GM19467 (cell line): ENCODE measurements at regions not wholly inside any gene's neighbourhood (a gene's known extent, or its start where the extent isn't known, plus 50 kb on each side); places are given as distances from the start of the nearest gene placed in this dataset.

Source experiments
- ATAC-seq: cut with Tn5 transposase; IDR thresholded peaks from one replicate; pipeline ENCODE4 v1.9.1; 2021; ENCODE audit warnings: mild to moderate bottlenecking, moderate library complexity; ENCODE audit not compliant: unreplicated experiment

DNA sequence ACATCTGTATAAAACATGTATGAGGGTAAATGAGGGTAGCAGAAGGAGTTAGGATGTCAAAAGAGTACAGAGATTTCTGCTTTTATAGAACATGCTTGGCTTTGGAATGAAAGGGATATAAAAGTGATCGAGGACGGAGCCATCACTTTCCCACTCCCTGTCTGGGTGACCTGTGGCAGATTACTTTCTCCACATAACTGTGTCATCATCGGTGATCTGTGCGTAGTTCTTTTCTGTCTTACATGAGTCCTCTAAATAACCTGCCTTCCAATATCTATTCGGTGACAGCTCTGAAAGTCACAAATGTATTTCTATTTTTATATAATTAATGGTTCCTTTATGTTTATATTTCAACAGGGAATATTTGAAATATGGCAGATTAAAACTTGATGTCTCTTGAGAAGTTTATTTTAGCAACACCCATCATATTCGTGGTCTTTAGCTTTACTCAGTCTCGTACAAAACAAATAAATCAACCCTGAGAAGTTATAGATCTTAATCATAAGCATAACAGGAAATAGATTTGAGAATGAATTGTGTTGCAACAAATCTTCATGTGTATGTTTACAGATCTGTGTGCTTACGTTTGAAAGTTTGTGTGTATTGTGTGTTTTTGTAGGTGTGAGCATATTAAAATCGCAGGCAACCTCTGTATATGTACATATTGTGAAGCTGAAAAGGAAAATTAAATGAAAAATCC lies 1094.3 kb downstream of the EFNB2 start:
- ATAC-seq, result no peak

DNA sequence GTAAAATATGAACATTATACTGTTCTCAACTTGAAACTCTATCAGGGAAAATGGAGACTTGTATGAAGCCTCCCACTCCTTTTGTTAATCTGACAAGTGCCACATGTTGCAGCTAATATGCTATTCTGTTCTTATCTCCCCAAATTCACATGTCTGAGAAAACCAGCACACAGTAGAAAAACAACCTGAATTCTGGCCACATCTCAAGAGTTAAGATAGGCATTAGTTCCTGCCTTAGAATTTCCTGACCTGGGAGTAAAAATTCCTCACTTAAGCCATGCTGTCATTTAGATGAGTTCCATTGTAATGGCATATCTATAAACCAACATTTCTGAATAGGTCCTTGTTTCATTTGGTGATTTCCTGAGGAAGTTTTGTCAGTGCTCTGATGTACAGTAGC lies 1098.5 kb downstream of the EFNB2 start:
- ATAC-seq, result no peak

DNA sequence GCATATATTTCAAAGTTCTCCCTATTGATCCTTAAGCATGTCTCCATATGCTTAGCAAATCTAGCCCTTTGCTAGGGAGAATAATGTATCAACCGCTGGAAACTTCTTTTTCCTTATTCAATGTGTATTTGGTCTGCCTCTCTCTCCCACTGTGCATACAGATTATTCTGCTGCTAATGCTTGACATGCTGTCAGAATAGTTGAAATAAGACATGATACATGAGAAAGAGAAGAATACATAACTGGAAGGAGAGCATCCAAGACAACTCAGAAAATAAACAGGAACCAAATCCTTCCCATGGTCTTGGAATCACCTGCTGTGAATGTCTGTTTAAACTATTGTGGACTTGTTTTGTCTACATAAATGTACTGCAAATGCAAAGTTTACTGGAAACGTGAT lies 1103.0 kb downstream of the EFNB2 start:
- no peak for ATAC-seq

DNA sequence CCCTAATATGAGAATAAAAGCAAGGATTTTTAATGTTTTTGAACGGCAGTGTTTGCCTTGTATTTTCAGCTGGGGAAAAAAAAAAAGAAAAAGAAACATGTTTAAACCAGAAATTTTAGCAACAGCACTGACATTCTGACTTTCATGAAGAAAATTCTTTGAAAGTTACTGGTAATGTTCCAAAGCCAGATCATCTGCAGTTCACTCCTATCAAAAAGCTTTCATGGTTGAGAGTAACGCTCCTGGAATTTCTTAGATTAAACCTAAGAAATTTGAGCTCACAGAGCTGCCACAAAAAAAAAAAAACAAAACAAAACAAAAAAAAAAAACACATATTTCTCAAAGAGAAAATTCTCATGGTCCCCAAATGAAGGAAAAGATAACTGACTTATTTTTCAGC lies 1106.7 kb downstream of the EFNB2 start:
- ATAC-seq, result no peak

DNA sequence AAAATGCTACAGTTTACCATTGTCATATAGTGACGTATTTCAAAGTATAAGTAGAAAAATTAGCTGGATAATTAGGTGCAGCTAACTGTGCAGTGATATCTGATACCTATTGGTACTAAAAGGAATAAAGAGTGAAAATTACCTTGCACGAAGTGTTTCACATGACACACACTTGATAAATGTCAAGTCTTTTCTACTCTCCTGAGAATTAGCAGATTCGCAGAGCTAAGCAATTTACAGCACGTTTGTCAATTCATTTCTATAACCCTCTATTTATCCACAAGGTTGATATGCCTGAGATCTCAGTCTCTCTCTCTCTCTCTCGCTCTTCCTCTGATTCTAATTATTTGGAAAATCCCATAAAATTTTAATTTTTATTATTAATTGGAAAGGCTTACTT lies 1109.0 kb downstream of the EFNB2 start:
- ATAC-seq, result no peak

DNA sequence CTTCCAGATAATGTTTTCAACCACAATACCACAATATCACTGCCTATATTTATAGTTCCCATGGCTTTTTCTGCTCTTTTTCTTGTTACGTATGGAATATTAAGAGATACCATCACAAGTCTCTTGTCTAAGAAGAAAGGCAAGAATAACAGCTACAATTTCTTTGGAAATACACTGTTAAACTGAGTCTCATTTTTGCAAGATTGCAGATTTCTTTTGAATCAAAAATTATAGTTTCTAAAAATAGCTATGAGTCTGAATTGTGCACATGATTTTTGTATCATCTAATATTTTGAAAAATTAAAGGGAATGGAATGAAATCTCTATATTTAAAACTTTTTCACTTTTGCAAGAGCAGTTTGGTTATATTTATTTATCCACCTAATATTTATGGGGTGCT lies 1120.8 kb downstream of the EFNB2 start:
- ATAC-seq, result no peak

DNA sequence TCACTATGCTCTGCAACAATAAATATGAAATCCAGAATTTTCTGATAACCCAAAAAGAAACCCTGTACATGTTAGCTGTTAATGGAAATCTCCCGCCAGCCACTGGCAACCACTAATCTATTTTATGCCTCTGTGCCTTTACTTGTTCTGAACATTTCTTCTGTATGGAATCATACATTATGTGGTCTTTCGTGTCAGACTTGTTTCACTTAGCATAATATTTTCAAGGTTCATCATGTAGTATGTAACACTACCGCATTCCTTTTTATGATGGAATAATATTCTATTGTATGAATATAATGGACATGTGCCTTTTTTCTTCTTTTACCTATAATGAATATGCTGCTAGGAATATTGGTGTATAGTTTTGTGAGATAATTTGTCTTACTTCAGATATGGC lies 1123.3 kb downstream of the EFNB2 start:
- ATAC-seq, result no peak

DNA sequence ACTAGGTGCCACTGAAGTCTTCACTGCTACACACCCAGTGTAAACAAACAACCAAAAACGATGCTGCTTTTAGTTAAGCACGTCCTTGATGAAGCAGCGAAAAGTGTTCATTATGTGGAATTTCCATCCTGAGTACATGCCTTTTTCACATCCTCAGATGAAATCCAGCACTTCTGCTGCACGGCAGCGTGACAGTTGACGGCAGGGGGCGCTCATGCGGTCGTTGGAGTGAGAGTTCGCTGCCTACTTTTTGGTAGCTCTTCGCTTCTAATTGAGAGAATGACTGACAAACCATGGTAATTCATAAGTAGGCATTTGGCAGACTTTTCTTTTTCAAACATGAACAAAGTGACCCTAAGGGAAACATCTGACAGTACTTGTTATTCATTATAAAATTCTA lies 1124.9 kb downstream of the EFNB2 start:
- no peak for ATAC-seq

DNA sequence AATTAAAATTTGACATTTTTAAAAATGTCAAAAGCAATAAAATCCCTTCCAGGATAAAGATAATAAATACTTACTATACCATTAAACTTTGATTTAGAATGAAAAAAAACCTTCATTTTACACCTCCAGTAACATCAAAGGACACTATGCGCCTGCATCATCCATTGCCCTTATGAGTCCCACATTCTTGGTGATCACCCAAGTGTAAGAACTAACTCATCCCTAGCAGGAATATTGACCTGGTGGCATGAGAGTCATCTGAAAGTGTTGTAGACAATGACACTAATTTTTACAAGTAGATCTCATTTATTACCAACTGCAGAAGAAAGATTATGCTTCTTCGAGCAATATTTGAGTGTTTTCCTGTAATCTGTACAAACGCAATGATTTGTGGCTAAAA lies 1128.9 kb downstream of the EFNB2 start:
- ATAC-seq, result no peak

DNA sequence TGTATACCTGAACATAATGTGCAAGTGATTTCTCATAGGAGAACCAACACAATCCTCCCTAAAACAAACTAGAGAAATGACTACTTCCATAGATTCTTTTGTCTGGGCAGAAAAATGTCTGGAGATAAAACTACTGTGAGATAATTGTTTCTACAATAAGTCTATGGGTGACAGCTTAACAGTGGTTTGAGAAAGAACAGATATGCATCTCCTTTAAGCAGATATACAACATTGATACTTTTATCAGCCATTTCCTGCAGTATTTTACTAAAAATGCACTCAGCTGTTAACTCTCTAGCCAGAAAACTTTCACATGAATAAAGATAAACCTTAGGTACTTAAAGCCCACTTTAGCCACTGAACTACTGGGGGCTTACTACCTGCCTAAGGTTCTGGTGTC lies 1132.4 kb downstream of the EFNB2 start:
- no peak for ATAC-seq

DNA sequence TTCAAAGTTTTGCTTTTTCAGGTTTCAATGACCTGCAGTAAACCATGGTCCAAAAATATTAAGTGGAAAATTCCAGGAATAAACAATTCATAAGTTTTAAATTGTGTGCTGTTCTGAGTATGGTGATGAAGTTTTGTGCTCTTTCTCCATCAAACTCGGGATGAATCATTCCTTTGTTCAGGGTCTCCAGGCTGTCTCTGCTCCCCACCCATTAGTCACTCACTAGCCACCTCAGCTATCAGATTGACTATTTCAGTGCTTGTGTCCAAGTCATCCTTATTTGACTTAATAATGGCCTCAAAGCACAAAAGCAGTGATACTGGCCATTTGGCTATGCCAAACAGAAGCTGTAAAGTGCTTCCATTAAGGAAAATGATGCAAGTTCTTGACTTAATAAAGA lies 1140.4 kb downstream of the EFNB2 start:
- ATAC-seq, result no peak

DNA sequence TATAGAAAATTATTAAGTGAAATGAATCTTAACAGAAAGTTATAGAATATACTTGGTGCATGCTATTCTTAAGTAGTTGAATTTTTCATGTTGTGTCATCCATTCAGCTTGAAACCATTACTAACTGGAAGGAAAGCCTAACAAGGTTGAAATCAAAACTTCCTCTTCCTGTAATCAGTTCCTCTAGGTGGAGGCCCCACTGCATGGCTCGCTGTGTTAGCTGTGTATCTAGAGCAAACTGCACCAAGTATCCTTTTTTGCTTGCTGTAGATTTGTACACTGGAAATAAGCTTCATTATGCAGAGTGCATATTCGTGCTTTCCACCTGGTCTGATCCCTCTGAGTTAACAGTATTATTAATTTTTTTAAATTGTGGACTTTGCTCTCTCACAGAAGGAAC lies 1146.1 kb downstream of the EFNB2 start:
- ATAC-seq, result no peak

DNA sequence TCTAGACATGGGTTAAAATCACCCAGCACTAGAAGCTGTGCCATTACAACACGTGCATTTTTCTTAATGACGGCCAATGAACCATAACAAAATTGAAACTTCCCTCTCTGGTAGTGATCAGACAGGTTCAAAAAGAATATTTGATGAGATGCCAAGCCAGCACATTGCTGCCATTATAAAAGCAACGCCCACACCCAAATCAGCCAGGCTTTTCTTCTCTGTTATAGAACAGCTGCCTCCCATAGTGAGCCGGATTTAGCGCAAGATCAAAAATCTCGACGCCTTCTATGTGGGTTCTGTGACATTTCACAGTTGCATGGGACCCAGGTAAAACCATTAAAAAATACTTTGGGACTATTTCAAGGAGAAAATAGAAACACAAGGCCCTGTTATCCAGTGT lies 1158.0 kb downstream of the EFNB2 start:
- ATAC-seq, result no peak

DNA sequence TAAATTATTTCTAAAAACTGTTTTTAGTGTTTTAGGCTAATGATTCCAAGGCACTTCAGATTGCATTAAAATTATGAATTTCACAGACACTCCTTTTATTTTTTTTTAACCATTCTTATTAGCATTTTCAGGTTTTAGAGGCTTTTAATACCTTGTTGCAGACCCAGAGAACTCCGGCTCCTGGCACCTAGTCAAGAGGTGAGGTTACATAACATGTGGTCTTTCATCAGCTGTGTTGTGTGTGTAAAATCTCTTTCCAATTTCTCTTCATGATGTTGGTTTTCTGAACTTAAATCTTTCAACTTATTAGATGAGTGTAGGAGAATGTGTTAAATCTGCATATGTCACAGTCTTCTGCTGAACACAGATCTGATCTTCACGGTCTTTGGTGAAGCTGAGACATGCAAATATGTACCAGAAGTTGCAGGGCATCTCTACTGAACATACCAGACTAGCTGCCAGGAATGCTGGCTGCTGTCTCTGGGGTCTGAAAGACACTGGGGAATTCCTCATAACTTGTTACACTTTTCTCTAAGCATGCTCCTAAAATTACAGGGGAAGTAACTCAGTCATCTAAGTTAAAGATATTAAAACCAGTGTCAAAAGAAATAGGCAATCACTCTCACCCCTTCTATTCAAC lies 1165.3 kb downstream of the EFNB2 start:
- no peak for ATAC-seq

DNA sequence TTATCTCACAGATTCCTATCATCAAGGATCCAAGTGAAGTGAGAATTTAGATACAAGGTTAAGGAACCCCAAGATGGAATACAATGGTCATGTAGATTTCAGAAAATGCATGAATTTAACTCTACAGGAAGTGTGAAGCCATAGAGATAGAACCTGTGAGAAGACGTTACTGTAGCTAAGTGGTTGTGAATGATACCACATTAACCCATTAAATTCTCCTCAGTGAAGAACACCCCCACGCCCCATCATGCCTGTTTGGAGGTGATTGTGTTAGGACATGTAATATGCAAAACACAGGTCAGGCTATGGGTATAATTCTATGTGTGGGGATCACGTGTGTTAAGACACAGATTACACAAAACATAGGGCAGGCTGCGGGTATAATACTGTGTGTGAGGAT lies 1166.7 kb downstream of the EFNB2 start:
- no peak for ATAC-seq

DNA sequence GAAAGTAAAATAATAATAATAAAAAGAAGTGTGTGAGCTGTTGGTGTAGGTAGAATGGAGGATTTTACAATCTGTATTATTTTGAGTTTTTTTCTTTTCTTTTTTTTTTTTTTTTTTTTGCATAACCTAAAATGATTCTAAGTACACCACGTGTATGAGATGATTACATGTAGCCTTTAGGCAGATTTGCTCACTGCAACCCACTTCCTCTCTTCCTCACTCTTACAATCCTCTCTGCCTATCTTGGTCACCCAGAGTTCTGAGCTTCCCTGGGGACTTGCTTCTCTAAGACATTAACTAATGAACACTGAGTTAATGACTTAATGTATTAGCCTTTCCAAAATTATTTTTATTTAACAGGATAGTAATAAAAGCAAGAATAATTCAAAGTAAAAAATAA lies 1169.6 kb downstream of the EFNB2 start:
- no peak for ATAC-seq

DNA sequence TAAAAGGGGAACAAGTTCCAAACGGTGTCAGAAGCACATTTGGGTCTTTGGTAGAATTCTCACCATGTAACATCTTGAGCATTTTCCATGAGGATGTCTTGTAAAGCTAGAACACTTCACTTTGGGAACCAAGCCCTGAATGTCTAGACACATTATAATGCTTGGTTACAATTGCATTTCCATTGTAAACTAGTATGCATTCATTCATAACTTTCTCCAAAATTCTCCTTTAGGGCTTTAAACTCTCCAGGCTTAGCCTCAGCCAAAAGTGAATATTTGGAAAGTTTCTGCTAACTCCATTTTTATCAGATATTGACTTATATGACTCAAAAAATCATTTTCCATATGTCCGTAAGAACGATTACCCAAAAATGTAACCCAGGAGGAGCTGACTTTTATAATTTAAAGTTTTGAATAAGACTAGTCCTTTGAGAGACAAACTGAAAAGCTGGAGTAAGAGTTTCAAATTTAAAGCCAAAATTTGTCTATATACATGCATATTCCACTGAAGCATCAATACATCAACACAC lies 1170.4 kb downstream of the EFNB2 start:
- no peak for ATAC-seq

DNA sequence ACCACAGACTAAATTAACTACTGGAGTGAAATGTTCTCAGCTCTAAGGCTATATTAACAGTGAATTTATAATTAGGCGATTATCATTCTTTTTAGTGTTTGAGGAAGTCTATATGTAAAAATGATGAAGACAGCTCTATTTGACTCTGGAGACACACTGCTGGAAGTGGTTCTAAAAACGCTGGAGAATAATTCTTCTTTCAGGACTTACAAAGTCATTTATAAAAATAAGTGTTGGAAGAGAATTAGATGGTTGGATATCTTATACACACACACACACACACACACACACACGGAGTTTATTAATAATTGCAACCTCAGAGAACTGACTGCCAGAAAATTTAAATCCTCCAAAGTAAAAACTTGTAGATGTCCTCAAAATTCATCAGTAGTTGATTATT lies 1171.3 kb downstream of the EFNB2 start:
- no peak for ATAC-seq

DNA sequence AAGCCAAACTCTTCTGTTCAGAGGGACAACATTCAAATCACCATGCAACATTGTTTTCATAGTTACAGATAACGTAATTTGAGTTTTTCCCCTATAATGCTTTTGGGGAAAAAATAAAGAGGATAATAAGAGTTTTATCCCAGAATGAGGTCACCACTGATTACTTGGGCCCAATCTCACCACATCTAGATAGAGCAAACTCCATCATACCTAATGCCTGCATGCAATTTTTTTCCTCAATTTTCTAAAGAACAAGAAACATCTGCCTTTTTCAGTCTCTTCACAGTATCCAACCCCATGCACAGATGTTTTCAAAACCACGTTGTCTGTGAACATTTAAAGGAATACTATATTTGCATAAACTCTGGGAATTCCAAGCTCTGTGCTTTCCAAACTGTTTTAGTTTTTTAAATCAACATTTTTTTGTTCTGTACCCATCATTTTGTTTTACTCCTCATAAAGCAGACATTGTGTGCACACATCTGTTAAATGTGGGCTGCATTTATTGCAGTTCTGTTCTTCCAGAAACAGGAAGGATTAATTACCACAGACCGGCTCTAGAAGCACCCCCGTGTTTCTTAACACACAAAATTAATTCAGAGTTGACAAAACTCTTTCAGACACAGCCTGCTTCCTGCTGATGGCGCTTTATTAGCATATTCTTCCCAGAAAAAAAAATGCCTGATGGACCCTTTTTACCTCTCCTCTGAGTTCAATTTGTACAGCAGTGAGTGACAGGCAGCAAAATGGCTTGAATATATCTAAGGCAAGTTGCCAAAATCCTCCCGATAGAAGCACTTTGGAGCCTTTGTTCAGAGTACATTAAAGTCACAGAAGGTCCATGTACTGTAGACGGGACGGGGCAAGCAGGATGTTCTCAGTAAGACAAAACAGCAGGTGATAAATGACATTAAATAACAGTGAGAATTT lies 1171.9 kb downstream of the EFNB2 start:
- ATAC-seq, result no peak

DNA sequence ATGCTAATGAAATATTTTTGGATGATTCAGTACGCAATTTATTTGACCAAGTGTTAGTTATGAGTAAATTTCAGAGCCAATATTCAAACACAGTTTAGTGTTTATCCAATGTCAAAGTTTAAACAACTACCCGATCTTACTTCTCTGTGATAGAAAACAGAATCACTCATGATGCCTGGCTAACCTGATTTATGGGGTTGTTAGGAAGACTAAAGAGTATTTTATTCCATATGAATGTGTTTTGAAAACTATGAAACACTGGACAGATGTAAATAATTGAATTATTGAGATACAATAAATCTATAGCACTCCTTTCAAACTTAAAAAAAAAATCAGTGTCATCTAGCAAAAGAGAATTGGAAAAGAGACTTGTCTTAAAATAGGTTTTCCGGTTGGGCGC lies 1181.8 kb downstream of the EFNB2 start:
- no peak for ATAC-seq

DNA sequence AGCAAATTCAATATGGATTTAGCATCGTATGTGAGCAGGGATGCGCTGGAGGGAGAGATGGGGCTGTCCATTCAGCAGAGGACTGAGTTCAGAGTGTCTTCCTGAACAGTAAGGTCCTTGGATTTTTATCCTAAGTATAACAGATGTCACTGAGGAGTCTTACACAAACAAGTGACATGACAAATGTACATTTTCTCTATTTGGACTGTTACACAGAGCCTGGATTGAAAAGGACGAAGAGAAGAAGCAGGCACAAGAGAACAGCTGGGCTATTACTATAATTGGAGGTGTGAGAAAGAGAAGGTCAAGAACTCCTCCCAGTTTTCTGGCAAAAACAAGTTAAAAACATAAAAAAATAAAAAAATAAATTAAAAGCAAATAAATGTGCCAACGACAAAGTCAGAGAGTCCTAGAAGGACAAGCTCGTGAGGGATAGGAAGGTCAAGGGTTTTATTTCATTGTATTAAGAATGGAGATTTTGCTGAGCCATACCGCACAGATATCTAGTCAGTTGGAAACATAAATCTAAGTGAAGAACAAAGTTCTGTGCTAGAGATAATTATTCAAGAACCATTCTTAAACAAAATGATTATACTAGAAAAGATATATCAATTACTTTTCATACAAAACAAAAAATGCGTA lies 1186.3 kb downstream of the EFNB2 start:
- ATAC-seq, result no peak
